ENCODE measurements at regions not wholly inside any gene's neighbourhood (a gene's known extent, or its start where the extent isn't known, plus 50 kb on each side); places are given as distances from the start of the nearest gene placed in this dataset.

DNA sequence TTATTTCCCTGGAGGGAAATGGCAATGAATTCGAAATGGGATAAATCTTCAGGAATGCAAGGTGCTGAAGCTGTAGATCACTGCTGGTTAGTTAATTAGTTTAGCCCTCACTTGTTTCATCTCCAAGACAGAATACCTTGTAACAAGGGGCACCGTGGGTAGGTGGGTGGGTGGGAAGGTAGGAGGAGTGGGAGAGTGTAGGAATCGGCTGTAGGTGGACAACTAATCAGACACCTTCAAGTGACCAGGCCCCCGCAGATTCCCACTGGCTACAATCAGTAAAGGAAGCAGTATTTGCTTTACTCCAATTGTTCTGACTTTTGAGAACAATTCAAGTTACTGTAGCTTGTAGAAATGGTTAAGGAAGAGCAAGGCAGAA, 293.7 kb downstream of the TLE1 start:
- Histone ChIP-seq H4K20me1 (ENCODE audit: control insufficient read depth, insufficient read depth, low read depth, low read length) (no peaks in the 10 kb centered on the region), H3F3A (ENCODE audit: control insufficient read depth, insufficient read depth) (no peaks in the 10 kb centered on the region), H3K36me3 (ENCODE audit: control insufficient read depth, low read length) (no peaks in the 10 kb centered on the region), H3K79me2 (ENCODE audit: control insufficient read depth, low read length) (no peaks in the 10 kb centered on the region), H3K4me3 (ENCODE audit: low read length) (no peak overlapping the region), H3K4me2 (ENCODE audit: low read length) (no peak overlapping the region), H3K9me3 (ENCODE audit: control insufficient read depth, insufficient read depth, low read length) (no peaks in the 10 kb centered on the region), H3K27ac (ENCODE audit: low read depth, low read length) (no peak overlapping the region), H3K27me3 (ENCODE audit: control insufficient read depth, low read length) (no peaks in the 10 kb centered on the region), H3K9me2 (replicated peaks; ENCODE audit: control insufficient read depth, low read length) (no peaks in the 10 kb centered on the region), H3K4me1 (ENCODE audit: control insufficient read depth, low read length) (no peaks in the 10 kb centered on the region)
- TF ChIP-seq, protein P1, sequence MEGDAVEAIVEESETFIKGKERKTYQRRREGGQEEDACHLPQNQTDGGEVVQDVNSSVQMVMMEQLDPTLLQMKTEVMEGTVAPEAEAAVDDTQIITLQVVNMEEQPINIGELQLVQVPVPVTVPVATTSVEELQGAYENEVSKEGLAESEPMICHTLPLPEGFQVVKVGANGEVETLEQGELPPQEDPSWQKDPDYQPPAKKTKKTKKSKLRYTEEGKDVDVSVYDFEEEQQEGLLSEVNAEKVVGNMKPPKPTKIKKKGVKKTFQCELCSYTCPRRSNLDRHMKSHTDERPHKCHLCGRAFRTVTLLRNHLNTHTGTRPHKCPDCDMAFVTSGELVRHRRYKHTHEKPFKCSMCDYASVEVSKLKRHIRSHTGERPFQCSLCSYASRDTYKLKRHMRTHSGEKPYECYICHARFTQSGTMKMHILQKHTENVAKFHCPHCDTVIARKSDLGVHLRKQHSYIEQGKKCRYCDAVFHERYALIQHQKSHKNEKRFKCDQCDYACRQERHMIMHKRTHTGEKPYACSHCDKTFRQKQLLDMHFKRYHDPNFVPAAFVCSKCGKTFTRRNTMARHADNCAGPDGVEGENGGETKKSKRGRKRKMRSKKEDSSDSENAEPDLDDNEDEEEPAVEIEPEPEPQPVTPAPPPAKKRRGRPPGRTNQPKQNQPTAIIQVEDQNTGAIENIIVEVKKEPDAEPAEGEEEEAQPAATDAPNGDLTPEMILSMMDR (IDR thresholded peaks at IDR 0.05; ENCODE audit: low read depth, low read length, poor library complexity, severe bottlenecking): no peak
- no peak for TF ChIP-seq EZH2phosphoT487 (IDR thresholded peaks at IDR 0.05; ENCODE audit: borderline replicate concordance, low read length)

DNA sequence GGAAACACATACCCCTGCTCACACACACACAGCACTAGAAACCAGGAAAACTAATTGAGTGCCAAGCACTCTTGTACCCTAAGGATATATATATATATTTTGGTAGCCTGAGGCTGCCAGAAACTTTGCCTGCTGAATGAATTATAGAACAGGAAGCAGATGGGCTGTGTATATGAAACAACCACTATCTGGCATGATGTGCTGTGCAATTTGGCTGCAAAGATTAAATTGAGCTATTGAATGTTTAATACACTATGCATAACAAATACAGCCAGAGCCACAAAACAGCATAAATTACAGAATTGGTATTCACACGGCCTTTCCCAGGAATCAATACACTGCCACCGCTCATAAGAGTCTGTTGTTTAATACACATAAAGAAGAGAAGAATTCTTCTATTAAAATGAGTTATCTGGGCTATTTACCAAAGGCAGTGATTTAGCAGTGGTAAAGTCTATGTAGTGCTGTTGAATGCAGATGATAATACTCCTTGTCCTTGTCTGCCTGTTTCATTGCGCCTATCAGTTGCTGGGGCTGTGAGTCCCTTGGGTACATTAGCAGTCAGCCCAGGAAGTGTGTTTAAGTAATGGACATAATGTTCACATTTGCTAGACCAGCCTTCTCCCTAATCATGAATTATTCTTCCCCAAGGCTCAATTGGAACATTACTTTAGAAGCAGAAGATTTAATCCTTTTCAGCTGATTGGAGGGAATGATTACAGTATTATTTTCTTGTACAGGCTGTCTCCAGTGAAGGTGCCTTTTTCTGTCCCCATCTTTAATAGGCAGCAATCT, 294.3 kb downstream of the TLE1 start:
- Histone ChIP-seq H3K79me2 (ENCODE audit: control insufficient read depth, low read length) (no peaks in the 10 kb centered on the region), H3K36me3 (ENCODE audit: control insufficient read depth, low read length) (no peaks in the 10 kb centered on the region), H3K27me3 (ENCODE audit: control insufficient read depth, low read length) (no peaks in the 10 kb centered on the region), H3K9me2 (replicated peaks; ENCODE audit: control insufficient read depth, low read length) (no peaks in the 10 kb centered on the region), H3K4me2 (ENCODE audit: low read length) (no peak overlapping the region), H4K20me1 (ENCODE audit: control insufficient read depth, insufficient read depth, low read depth, low read length) (no peaks in the 10 kb centered on the region), H3F3A (ENCODE audit: control insufficient read depth, insufficient read depth) (no peaks in the 10 kb centered on the region), H3K27ac (ENCODE audit: low read depth, low read length) (no peak overlapping the region), H3K4me1 (ENCODE audit: control insufficient read depth, low read length) (no peaks in the 10 kb centered on the region), H3K4me3 (ENCODE audit: low read length) (no peak overlapping the region), H3K9me3 (ENCODE audit: control insufficient read depth, insufficient read depth, low read length) (no peaks in the 10 kb centered on the region)
- TF ChIP-seq, protein P1 (IDR thresholded peaks at IDR 0.05; ENCODE audit: low read depth, low read length, poor library complexity, severe bottlenecking): no peak
- no peak for TF ChIP-seq EZH2phosphoT487 (IDR thresholded peaks at IDR 0.05; ENCODE audit: borderline replicate concordance, low read length)

DNA sequence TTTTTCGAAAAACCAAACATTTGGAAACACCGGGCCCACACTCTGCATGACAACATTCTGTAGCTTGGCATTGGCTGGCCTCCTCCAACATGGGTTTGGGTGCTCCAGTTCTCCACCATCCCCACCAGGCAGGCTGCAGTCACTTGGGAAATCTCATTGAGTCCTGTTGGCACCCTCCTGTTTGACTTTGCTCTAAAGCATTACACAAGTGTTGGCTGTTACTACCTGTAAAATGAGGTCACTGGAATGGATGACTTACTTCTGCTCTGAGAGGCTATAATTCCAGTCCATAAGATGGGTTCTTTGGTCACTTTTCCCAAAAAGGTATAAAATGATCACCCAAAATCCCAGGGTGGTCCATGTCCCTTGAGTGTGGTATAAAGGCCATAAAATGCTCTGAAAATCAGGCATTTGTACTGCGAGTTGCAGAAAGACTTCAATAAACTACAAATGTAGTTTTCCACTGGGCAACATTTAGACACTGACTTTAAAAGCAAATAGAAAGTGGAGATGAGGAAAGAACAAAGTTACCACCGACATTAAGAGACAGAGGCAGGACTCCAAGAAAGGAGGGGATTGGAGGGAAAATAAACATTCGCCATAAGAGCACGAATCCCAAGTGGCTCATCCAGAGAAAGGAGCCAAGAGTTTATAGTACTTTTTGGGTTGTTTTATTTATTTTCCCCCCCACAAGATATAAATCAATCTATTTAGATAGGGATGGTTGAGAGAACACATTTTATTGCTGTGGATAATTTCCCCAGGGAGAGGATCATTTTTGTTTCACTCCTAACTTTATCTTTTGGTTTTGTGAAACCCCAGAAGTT, 295.1 kb downstream of the TLE1 start:
- Histone ChIP-seq H3K4me2 (ENCODE audit: low read length) (no peak overlapping the region), H3K27ac (ENCODE audit: low read depth, low read length) (no peak overlapping the region), H3K4me3 (ENCODE audit: low read length) (no peak overlapping the region), H3K27me3 (ENCODE audit: control insufficient read depth, low read length) (no peaks in the 10 kb centered on the region), H3F3A (ENCODE audit: control insufficient read depth, insufficient read depth) (no peaks in the 10 kb centered on the region), H3K36me3 (ENCODE audit: control insufficient read depth, low read length) (no peaks in the 10 kb centered on the region), H4K20me1 (ENCODE audit: control insufficient read depth, insufficient read depth, low read depth, low read length) (no peaks in the 10 kb centered on the region), H3K4me1 (ENCODE audit: control insufficient read depth, low read length) (no peaks in the 10 kb centered on the region), H3K9me3 (ENCODE audit: control insufficient read depth, insufficient read depth, low read length) (no peaks in the 10 kb centered on the region), H3K79me2 (ENCODE audit: control insufficient read depth, low read length) (no peaks in the 10 kb centered on the region), H3K9me2 (replicated peaks; ENCODE audit: control insufficient read depth, low read length) (no peaks in the 10 kb centered on the region)
- no peak for TF ChIP-seq EZH2phosphoT487 (IDR thresholded peaks at IDR 0.05; ENCODE audit: borderline replicate concordance, low read length)
- TF ChIP-seq, protein P1 (IDR thresholded peaks at IDR 0.05; ENCODE audit: low read depth, low read length, poor library complexity, severe bottlenecking): no peak
